ENCODE measurements at regions not wholly inside any gene's neighbourhood (a gene's known extent, or its start where the extent isn't known, plus 50 kb on each side); places are given as distances from the start of the nearest gene placed in this dataset.

GRCh38 chr6:82612475-82613039 lies 248.9 kb downstream of the TPBG start:
- Histone ChIP-seq H3K9ac (ENCODE audit: low read length) (no peak overlapping the region), H3K4me2 (ENCODE audit: low read length) (no peak overlapping the region), H3K4me1 (ENCODE audit: insufficient read depth, low read length) (no peaks in the 10 kb centered on the region), H3K79me2 (ENCODE audit: insufficient read depth, low read length) (no peaks in the 10 kb centered on the region), H2AFZ (ENCODE audit: low read depth, low read length) (no peak overlapping the region), H4K20me1 (ENCODE audit: insufficient read depth, low read length) (no peaks in the 10 kb centered on the region), H3K27me3 (ENCODE audit: insufficient read depth, low read length) (no peaks in the 10 kb centered on the region), H3K9me3 (ENCODE audit: insufficient read depth, low read depth, low read length) (no peaks in the 10 kb centered on the region), H3K27ac (ENCODE audit: low read depth, low read length) (no peak overlapping the region), H3K4me3 (ENCODE audit: insufficient read depth, low read depth, low read length) (no peak overlapping the region), H3K36me3 (ENCODE audit: insufficient read depth, low read length) (no peaks in the 10 kb centered on the region)
- FAIRE-seq, result no peak
- Mint-ChIP-seq H3K27ac (ENCODE audit: unreplicated experiment) (no peak overlapping the region), H3K4me3 (ENCODE audit: unreplicated experiment) (no peak overlapping the region), H3K4me1 (ENCODE audit: low read depth, unreplicated experiment) (peaks cover 20% of the 10 kb centered on the region), H3K9me3 (ENCODE audit: unreplicated experiment) (no peaks in the 10 kb centered on the region), H3K36me3 (ENCODE audit: low read depth, unreplicated experiment) (no peaks in the 10 kb centered on the region), H3K27me3 (ENCODE audit: low read depth, unreplicated experiment) (no peaks in the 10 kb centered on the region)
- DNase-seq (ENCODE audit: low read depth), result no peak
- TF ChIP-seq EZH2 (IDR thresholded peaks at IDR 0.05; ENCODE audit: insufficient read depth, low read length) (no peak), CTCF (IDR thresholded peaks at IDR 0.05; ENCODE audit: insufficient read depth, low read depth, low read length) (no peak)

- no peaks in the 10 kb centered on the region for H4K20me1 ChIP-seq (ENCODE audit: insufficient read depth, low read length)
- peaks cover 20% of the 10 kb centered on the region for H3K4me1 Mint-ChIP-seq (ENCODE audit: low read depth, unreplicated experiment)
- H3K36me3 ChIP-seq (ENCODE audit: insufficient read depth, low read length), result no peaks in the 10 kb centered on the region
- no peak overlapping the region for H3K9ac ChIP-seq (ENCODE audit: low read length)
- DNase-seq (ENCODE audit: low read depth) (no peak), FAIRE-seq (no peak)
- H3K9me3 ChIP-seq (ENCODE audit: insufficient read depth, low read depth, low read length), result no peaks in the 10 kb centered on the region
- TF ChIP-seq CTCF (IDR thresholded peaks at IDR 0.05; ENCODE audit: insufficient read depth, low read depth, low read length) (no peak), EZH2 (IDR thresholded peaks at IDR 0.05; ENCODE audit: insufficient read depth, low read length) (no peak)
- no peak overlapping the region for H3K4me2 ChIP-seq (ENCODE audit: low read length)
- H3K36me3 Mint-ChIP-seq (ENCODE audit: low read depth, unreplicated experiment), result no peaks in the 10 kb centered on the region
- H3K27me3 Mint-ChIP-seq (ENCODE audit: low read depth, unreplicated experiment), result no peaks in the 10 kb centered on the region
- H3K27me3 ChIP-seq (ENCODE audit: insufficient read depth, low read length), result no peaks in the 10 kb centered on the region
- no peak overlapping the region for H3K4me3 ChIP-seq (ENCODE audit: insufficient read depth, low read depth, low read length)
- H3K79me2 ChIP-seq (ENCODE audit: insufficient read depth, low read length), result no peaks in the 10 kb centered on the region
- H3K9me3 Mint-ChIP-seq (ENCODE audit: unreplicated experiment), result no peaks in the 10 kb centered on the region
- H3K4me3 Mint-ChIP-seq (ENCODE audit: unreplicated experiment), result no peak overlapping the region
- no peak overlapping the region for H3K27ac ChIP-seq (ENCODE audit: low read depth, low read length)
- no peak overlapping the region for H2AFZ ChIP-seq (ENCODE audit: low read depth, low read length)
- H3K4me1 ChIP-seq (ENCODE audit: insufficient read depth, low read length), result no peaks in the 10 kb centered on the region
- no peak overlapping the region for H3K27ac Mint-ChIP-seq (ENCODE audit: unreplicated experiment)
Observed at GRCh38 chr6:82614518-82614917, 250.9 kb downstream of the TPBG start.

- Mint-ChIP-seq H3K27ac (ENCODE audit: unreplicated experiment) (no peak overlapping the region), H3K27me3 (ENCODE audit: low read depth, unreplicated experiment) (no peaks in the 10 kb centered on the region), H3K4me1 (ENCODE audit: low read depth, unreplicated experiment) (peaks cover 18% of the 10 kb centered on the region), H3K4me3 (ENCODE audit: unreplicated experiment) (no peak overlapping the region), H3K36me3 (ENCODE audit: low read depth, unreplicated experiment) (no peaks in the 10 kb centered on the region), H3K9me3 (ENCODE audit: unreplicated experiment) (no peaks in the 10 kb centered on the region)
- Histone ChIP-seq H4K20me1 (ENCODE audit: insufficient read depth, low read length) (no peaks in the 10 kb centered on the region), H3K79me2 (ENCODE audit: insufficient read depth, low read length) (no peaks in the 10 kb centered on the region), H3K4me3 (ENCODE audit: insufficient read depth, low read depth, low read length) (no peak overlapping the region), H3K9ac (ENCODE audit: low read length) (no peak overlapping the region), H3K27me3 (ENCODE audit: insufficient read depth, low read length) (no peaks in the 10 kb centered on the region), H3K9me3 (ENCODE audit: insufficient read depth, low read depth, low read length) (no peaks in the 10 kb centered on the region), H3K36me3 (ENCODE audit: insufficient read depth, low read length) (no peaks in the 10 kb centered on the region), H3K27ac (ENCODE audit: low read depth, low read length) (no peak overlapping the region), H3K4me1 (ENCODE audit: insufficient read depth, low read length) (no peaks in the 10 kb centered on the region), H3K4me2 (ENCODE audit: low read length) (no peak overlapping the region), H2AFZ (ENCODE audit: low read depth, low read length) (no peak overlapping the region)
- FAIRE-seq (no peak), DNase-seq (ENCODE audit: low read depth) (no peak)
- TF ChIP-seq CTCF (IDR thresholded peaks at IDR 0.05; ENCODE audit: insufficient read depth, low read depth, low read length) (no peak), EZH2 (IDR thresholded peaks at IDR 0.05; ENCODE audit: insufficient read depth, low read length) (no peak)
Observed at GRCh38 chr6:82616386-82617028, 252.9 kb downstream of the TPBG start.
